K562 (cell line): ENCODE measurements at regions not wholly inside any gene's neighbourhood (a gene's known extent, or its start where the extent isn't known, plus 50 kb on each side); places are given as distances from the start of the nearest gene placed in this dataset.
"Not testable (repeated sequence)": the region's sequence is repeated elsewhere in the genome, so short reads cannot be mapped to it uniquely, and the experiment has no call there.

Experiments used
- ATF3 ChIP-seq, 2 experiments: fragments of 450-650 bp in 1 of 2; sonication (generic) in 1 of 2; formaldehyde crosslinking in 1 of 2; IDR thresholded peaks in 1 of 2; conservative IDR thresholded peaks in 1 of 2; 2 replicates each; pipeline versions ENCODE4 v1.6.1 to v1.8.1; 2016 to 2023; ENCODE audit warnings: mild to moderate bottlenecking in 2 of 2, moderate library complexity in 2 of 2, inconsistent platforms in 1 of 2, missing genetic modification reagents in 1 of 2
- GABPB1 ChIP-seq: sonication (generic); formaldehyde crosslinking; IDR thresholded peaks from 2 replicates; pipeline ENCODE4 v1.8.0; 2022; ENCODE audit warnings: mild to moderate bottlenecking, missing genetic modification reagents
- MBD2 ChIP-seq: sonication (generic); IDR thresholded peaks from 2 replicates; pipeline ENCODE4 v1.6.1; 2016; ENCODE audit warnings: low read depth, borderline replicate concordance
- MGA ChIP-seq: fragments of 450-650 bp; IDR thresholded peaks from 2 replicates; pipeline ENCODE4 v1.6.1; 2016; ENCODE audit warnings: mild to moderate bottlenecking, moderate library complexity
- PHB ChIP-seq: fragments of 250-450 bp; sonication (Bioruptor Pico); IDR thresholded peaks from 2 replicates; pipeline ENCODE4 v1.5.0; 2021
- RBM22 ChIP-seq: fragments of 200-400 bp; formaldehyde crosslinking; IDR thresholded peaks from 2 replicates; pipeline ENCODE4 v1.6.1; 2018; ENCODE audit warnings: low read length, low read depth; ENCODE audit not compliant: poor library complexity, severe bottlenecking
- RFX7 ChIP-seq: fragments of 250-450 bp; sonication (Bioruptor Pico); IDR thresholded peaks from 2 replicates; pipeline ENCODE4 v1.5.1; 2021; ENCODE audit warnings: mild to moderate bottlenecking
- ZBTB1 ChIP-seq: sonication (generic); formaldehyde crosslinking; IDR thresholded peaks from 2 replicates; pipeline ENCODE4 v1.8.1; 2023; ENCODE audit warnings: missing genetic modification reagents, low read depth, mild to moderate bottlenecking, borderline replicate concordance
- ZBTB9 ChIP-seq: fragments of 450-650 bp; formaldehyde crosslinking; IDR thresholded peaks from 2 replicates; pipeline ENCODE4 v1.4.0; 2020; ENCODE audit warnings: mild to moderate bottlenecking, moderate library complexity
- ZNF511 ChIP-seq: sonication (generic); formaldehyde crosslinking; IDR thresholded peaks from 2 replicates; pipeline ENCODE4 v1.8.0; 2022; ENCODE audit warnings: mild to moderate bottlenecking, missing genetic modification reagents

GRCh38 chr6:27830600-27831433, 81.4 kb downstream of the OR2B2 start (continued):
- peak; percentile 34; the same call in 1 of the 2 replicates for TF ChIP-seq MGA
- TF ChIP-seq MBD2: 0 out of 2 replicates have a peak, but pooled peaks have one; percentile 15
- not testable (repeated sequence) for TF ChIP-seq ATF3 (IDR thresholded peaks at IDR 0.05)
- TF ChIP-seq ATF3 (CRISPR knock-in tag; conservative IDR thresholded peaks at IDR 0.05): peak; percentile 90
- TF ChIP-seq ZNF511 (CRISPR knock-in tag): peak; percentile 60; the same call in 1 of the 2 replicates
- 0 out of 2 replicates have a peak, but pooled peaks have one; percentile 49 for TF ChIP-seq PHB
- 0 out of 2 replicates have a peak, but pooled peaks have one; percentile 25 for TF ChIP-seq RFX7 (CRISPR knock-in tag)
- TF ChIP-seq GABPB1 (CRISPR knock-in tag): peak; percentile 23; the same call in 1 of the 2 replicates
- peak; percentile 64 for TF ChIP-seq RBM22
- TF ChIP-seq ZBTB1 (CRISPR knock-in tag): peak; percentile 66; the same call in 1 of the 2 replicates
- 0 out of 2 replicates have a peak, but pooled peaks have one; percentile 43 for TF ChIP-seq ZBTB9 (CRISPR knock-in tag)
